ENCODE measurements at regions not wholly inside any gene's neighbourhood (a gene's known extent, or its start where the extent isn't known, plus 50 kb on each side); places are given as distances from the start of the nearest gene placed in this dataset.

- peaks cover 0 to 5% (median 2%) of the 10 kb centered on the region in 4 donors for H3K9me3 ChIP-seq
- H3K27me3 ChIP-seq = no peaks in the 10 kb centered on the region
- no peaks in the 10 kb centered on the region for H3K36me3 ChIP-seq
- no peak for TF ChIP-seq EP300 (IDR thresholded peaks at IDR 0.05)
- no peak for TF ChIP-seq POLR2A (IDR thresholded peaks at IDR 0.05)
- no peak for TF ChIP-seq CTCF (IDR thresholded peaks at IDR 0.05)
- TF ChIP-seq POLR2AphosphoS5 (IDR thresholded peaks at IDR 0.05) = no peak
- DNase-seq = no peak
- no peak overlapping the region for H3K27ac ChIP-seq
- intact Hi-C loops (cut with DNase I; ENCODE audit: low total_unique reads) = no loop called here
- H3K4me3 ChIP-seq = no peak overlapping the region
- WGBS, 5 donors = 54 to 70% (median 60%) methylated on average over 6 of the region's 6 CpGs
- H3K4me1 ChIP-seq = no peaks in the 10 kb centered on the region
Measured at GRCh38 chr16:59368586-59368985, 634.5 kb upstream of the GOT2 start.

GRCh38 chr16:59356709-59357108 lies 622.6 kb upstream of the GOT2 start:
- H3K9me3 ChIP-seq = no peaks in the 10 kb centered on the region
- 3 to 24% (median 9%) methylated on average over 1 of the region's 1 CpG for WGBS, 5 donors

DNA sequence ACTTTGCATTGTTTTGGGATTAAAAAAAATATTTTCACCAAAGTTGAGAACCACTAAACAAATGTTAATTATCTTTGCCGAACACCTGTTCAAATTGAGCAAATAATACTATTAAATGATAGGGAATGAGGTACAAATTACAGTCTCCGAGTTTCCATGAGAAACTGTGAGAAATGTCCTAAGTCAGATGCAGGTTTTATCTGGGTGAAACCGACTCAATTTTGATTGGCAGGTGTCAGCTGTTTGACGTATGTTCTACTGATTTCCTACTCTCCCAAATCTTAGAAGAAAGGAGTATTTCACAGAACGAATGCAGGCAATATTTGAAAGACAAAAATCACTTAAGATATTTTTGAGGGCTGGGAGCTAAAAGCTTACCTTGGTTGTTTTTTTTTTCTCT lies 622.0 kb upstream of the GOT2 start:
- peaks cover 0 to 15% (median 3%) of the 10 kb centered on the region in 4 donors for H3K4me1 ChIP-seq
- no peaks in the 10 kb centered on the region for H3K36me3 ChIP-seq
- WGBS, 5 donors = 27 to 48% (median 30%) methylated on average over 5 of the region's 5 CpGs
- H3K4me3 ChIP-seq = no peak overlapping the region
- no peak for DNase-seq
- TF ChIP-seq POLR2AphosphoS5 (IDR thresholded peaks at IDR 0.05) (no peak), EP300 (IDR thresholded peaks at IDR 0.05) (no peak), POLR2A (IDR thresholded peaks at IDR 0.05) (no peak), CTCF (IDR thresholded peaks at IDR 0.05) (no peak)
- intact Hi-C loops (cut with DNase I; ENCODE audit: low total_unique reads) = no loop called here
- H3K27me3 ChIP-seq = no peaks in the 10 kb centered on the region
- no peak overlapping the region for H3K27ac ChIP-seq
- H3K9me3 ChIP-seq = no peaks in the 10 kb centered on the region

More at GRCh38 chr16:59356709-59357108, 622.6 kb upstream of the GOT2 start:
- intact Hi-C loops (cut with DNase I; ENCODE audit: low total_unique reads) = no loop called here
- H3K36me3 ChIP-seq = no peaks in the 10 kb centered on the region
- H3K27ac ChIP-seq = peak overlapping the region in 1 of 5 donors; percentile 0
- peak in 1 of 2 donors; percentile 23 for DNase-seq
- no peaks in the 10 kb centered on the region for H3K27me3 ChIP-seq
- H3K4me1 ChIP-seq = peaks cover 0 to 15% (median 3%) of the 10 kb centered on the region in 4 donors
- no peak overlapping the region for H3K4me3 ChIP-seq
- no peak for TF ChIP-seq CTCF (IDR thresholded peaks at IDR 0.05)
- no peak for TF ChIP-seq EP300 (IDR thresholded peaks at IDR 0.05)
- TF ChIP-seq POLR2A (IDR thresholded peaks at IDR 0.05) = no peak
- TF ChIP-seq POLR2AphosphoS5 (IDR thresholded peaks at IDR 0.05) = no peak

DNA sequence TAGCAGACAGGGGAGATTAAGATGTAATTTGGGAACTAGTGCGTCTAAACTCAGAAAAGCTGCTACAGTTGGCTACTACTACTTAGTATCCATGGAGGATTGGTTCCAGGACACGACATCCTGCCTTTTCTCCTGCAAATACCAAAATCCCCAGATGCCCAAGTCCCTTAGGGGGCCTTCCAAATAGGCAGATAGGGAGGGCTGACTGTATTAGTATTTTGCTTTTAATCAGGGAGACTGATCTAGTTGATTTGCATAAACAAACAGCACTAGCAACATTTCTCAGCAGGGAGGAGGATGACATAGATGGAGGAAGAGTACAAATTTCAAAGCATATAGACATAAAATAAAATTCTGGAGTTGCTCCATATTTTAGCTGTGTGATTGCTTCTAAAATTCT lies 621.6 kb upstream of the GOT2 start:
- Histone ChIP-seq H3K4me3 (no peak overlapping the region), H3K4me1 (peaks cover 0 to 15% (median 3%) of the 10 kb centered on the region in 4 donors), H3K27me3 (no peaks in the 10 kb centered on the region), H3K9me3 (no peaks in the 10 kb centered on the region), H3K27ac (no peak overlapping the region), H3K36me3 (no peaks in the 10 kb centered on the region)
- TF ChIP-seq POLR2A (IDR thresholded peaks at IDR 0.05) = no peak
- TF ChIP-seq POLR2AphosphoS5 (IDR thresholded peaks at IDR 0.05) = no peak
- TF ChIP-seq CTCF (IDR thresholded peaks at IDR 0.05) = no peak
- no peak for TF ChIP-seq EP300 (IDR thresholded peaks at IDR 0.05)
- no peak for DNase-seq
- intact Hi-C loops (cut with DNase I; ENCODE audit: low total_unique reads) = no loop called here
- WGBS, 5 donors = 56 to 76% (median 68%) methylated on average over 2 of the region's 2 CpGs

All from stomach (tissue), 8 donors.